AG09309 (cell line): ENCODE measurements at regions not wholly inside any gene's neighbourhood (a gene's known extent, or its start where the extent isn't known, plus 50 kb on each side); places are given as distances from the start of the nearest gene placed in this dataset.

Experiments
- DNase-seq: peaks from one replicate; pipeline ENCODE4 v3.0.0-alpha.2; 2010; ENCODE audit warnings: low read depth
- H3K4me3 ChIP-seq: 2 replicates; pipeline ENCODE4 v1.5.1; 2011; ENCODE audit warnings: mild to moderate bottlenecking, low read depth, low read length, moderate library complexity; ENCODE audit not compliant: control insufficient read depth
- TF ChIP-seq, protein P1 (sequence below): IDR thresholded peaks from 2 replicates; pipeline ENCODE4 v1.5.1; 2011; ENCODE audit warnings: mild to moderate bottlenecking, low read depth, low read length, inconsistent platforms; ENCODE audit not compliant: insufficient read depth, control insufficient read depth; ENCODE audit errors: missing control alignments

DNA sequence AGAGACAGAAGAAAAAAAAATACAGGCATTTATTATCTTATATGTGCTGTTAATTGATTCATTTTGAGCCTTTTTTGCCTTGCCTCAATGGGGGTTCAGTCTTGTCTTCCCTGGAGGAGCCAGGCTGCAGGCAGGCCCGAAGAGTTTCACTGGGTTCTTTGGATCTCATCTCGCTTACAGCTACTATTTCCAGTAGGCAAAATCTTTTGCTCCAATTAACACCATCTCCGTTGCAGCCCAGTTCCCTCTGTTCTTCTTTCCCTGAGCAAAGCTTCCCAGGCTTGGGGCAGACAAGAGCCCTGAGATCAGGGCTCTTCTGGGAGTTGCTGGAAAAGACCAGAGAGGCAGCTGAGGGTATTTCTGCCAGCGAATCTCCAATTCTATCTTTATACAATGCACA, 168.8 kb upstream of the CELF4 start:
- H3K4me3 ChIP-seq = no peak overlapping the region
- TF ChIP-seq, protein P1, sequence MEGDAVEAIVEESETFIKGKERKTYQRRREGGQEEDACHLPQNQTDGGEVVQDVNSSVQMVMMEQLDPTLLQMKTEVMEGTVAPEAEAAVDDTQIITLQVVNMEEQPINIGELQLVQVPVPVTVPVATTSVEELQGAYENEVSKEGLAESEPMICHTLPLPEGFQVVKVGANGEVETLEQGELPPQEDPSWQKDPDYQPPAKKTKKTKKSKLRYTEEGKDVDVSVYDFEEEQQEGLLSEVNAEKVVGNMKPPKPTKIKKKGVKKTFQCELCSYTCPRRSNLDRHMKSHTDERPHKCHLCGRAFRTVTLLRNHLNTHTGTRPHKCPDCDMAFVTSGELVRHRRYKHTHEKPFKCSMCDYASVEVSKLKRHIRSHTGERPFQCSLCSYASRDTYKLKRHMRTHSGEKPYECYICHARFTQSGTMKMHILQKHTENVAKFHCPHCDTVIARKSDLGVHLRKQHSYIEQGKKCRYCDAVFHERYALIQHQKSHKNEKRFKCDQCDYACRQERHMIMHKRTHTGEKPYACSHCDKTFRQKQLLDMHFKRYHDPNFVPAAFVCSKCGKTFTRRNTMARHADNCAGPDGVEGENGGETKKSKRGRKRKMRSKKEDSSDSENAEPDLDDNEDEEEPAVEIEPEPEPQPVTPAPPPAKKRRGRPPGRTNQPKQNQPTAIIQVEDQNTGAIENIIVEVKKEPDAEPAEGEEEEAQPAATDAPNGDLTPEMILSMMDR = no peak
- DNase-seq = no peak

- H3K4me3 ChIP-seq = no peak overlapping the region
- TF ChIP-seq, protein P1 = no peak
- no peak for DNase-seq
Measured at GRCh38 chr18:37729716-37730115, 164.1 kb upstream of the CELF4 start.

DNA sequence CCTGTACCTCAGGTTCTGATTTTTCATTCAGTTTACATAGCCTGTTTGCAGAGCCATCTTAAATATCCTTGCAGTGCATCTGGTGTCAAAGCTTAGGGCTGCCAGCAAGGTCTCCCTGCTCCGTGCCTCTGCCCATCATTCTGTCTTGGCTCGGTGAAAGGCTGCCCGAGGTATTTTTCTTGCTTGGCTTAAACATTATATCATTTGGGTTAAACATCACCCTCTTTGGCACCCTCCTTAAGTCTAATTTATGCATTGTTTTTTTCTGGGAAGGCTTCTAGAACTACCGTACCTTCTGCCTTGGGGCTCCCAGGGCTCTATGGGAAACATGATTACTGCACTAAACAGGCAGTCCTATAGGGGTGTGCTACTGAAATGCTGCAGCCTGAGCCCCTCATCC, 158.6 kb upstream of the CELF4 start:
- no peak overlapping the region for H3K4me3 ChIP-seq
- no peak for DNase-seq
- TF ChIP-seq, protein P1 = no peak

- DNase-seq = no peak
- no peak overlapping the region for H3K4me3 ChIP-seq
- TF ChIP-seq, protein P1 = no peak
Measured at GRCh38 chr18:37721544-37722522, 156.2 kb upstream of the CELF4 start.

DNA sequence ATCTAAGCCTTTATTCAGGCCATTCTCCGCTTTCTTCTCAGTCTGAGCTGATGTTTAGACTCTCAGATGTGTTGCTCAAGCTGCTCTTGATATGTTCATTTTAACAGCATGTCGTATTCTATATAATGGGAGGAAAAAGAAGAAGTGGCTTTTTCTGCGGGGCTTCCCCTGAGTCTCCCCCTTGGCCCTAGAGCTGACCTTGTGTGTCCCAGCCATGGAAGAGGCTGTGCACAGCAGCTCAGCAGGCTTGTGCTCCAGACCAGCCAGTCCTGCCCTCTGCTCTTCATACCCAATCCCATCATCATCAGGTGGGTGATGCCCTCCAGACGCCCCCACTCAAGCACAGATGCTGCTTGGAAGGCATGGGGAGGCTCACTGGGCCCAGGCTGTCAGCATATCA, 155.1 kb upstream of the CELF4 start:
- no peak for DNase-seq
- TF ChIP-seq, protein P1 = no peak
- no peak overlapping the region for H3K4me3 ChIP-seq

DNA sequence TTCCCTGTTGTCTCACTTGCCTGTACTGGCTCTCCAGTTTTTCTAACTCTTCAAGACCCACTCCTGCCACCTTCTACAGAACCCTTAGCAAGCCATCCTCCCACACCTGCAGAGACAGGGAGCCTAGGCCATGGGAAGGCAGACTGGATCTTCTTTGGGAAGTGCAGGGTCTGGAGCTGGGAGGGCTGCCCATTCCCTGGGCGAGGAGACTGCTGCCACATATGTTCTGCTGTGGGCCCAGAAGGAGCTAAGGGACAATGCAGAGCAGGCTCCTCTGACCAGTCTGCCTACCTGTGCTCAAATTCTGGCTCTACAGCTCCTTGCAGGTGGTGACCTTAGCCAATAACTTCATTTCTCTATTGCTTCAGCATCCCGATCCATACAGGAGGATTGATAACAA, 152.1 kb upstream of the CELF4 start:
- TF ChIP-seq, protein P1 = no peak
- no peak overlapping the region for H3K4me3 ChIP-seq
- no peak for DNase-seq

DNA sequence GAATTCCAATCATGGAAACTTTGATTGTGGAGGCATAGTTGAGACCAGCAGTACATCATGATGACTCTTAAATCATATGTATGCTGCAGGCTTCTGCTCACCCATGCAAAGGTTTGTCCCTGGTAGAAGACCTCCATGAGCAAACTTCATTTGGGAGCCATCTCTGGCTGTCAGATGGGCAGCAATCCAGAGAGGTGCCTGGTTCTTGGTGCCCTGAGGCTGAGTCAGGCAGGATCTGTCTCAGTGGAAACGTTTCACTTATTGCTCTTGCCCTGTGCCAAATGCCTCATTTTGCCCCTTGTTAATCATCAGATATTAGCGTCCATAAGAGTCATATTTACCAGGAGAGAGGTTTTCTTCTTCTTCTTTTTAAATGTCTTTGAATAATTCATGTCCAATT, 151.5 kb upstream of the CELF4 start:
- TF ChIP-seq, protein P1 = no peak
- DNase-seq = no peak
- no peak overlapping the region for H3K4me3 ChIP-seq
